Head of caudate nucleus (tissue), 42 donors: ENCODE measurements at regions not wholly inside any gene's neighbourhood (a gene's known extent, or its start where the extent isn't known, plus 50 kb on each side); places are given as distances from the start of the nearest gene placed in this dataset.
"Not testable (repeated sequence)": the region's sequence is repeated elsewhere in the genome, so short reads cannot be mapped to it uniquely, and the experiment has no call there.

Source experiments
- DNase-seq, 42 donors: peaks; one replicate each; pipeline versions ENCODE4 v3.0.0 to v3.0.0-alpha.2; 2020 to 2021; ENCODE audit warnings: mixed read lengths in 7 of 42
- intact Hi-C: fragments of 100-400 bp; cut with DNase I; formaldehyde crosslinking; loops from one replicate; pipeline ENCODE4 v1.15.0; 2022

- intact Hi-C loops = no loop called here
- DNase-seq = no peak
These were observed 70.4 kb downstream of the TDRD15 start for GRCh38 chr2:21194147-21194546.

DNA sequence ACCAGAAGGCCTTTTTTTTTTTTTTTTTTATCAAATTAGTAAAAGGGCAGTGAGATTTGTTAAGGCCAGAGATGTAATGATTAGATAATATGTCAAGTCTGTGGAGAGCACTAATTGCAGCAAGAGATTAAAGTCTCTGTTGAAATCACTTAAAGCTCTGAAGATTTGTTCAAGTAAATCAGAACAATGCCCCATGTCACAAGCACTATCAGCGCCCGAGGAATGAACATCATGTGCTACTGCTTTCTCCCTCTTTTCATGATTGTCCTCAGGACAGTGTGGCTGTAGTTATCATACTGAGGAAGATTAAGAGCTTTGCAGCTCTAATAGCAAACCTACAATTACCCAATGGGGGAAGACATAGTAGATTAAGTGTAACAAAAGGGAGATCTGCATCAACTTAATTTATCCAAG, 71.1 kb downstream of the TDRD15 start:
- intact Hi-C loops = no loop called here
- peak in 10 of 42 donors; percentile 11 to 34 (median 21) for DNase-seq

- no peak for DNase-seq
- intact Hi-C loops = no loop called here
These were observed 71.6 kb downstream of the TDRD15 start for GRCh38 chr2:21195326-21195725.

GRCh38 chr2:21198637-21199036, 74.9 kb downstream of the TDRD15 start:
- no peak for DNase-seq
- intact Hi-C loops = no loop called here

DNA sequence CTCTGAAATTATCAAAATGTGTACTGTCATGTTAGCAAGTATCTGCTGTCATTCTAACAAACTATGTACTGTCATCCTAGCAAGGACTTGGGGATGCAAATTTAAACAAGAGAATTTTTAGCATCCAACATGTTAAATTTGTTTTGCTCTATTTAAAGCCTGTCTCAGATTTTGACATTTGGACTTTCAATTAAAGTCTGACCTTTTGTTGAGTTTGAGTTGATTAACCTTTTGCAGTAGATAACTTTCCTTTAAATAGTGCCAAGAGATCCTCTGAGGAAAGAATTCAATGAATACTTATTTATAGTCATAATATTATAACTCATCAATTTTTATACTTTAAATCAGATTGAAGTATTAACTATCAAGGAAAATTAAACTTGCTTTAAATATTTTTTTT, 80.2 kb downstream of the TDRD15 start:
- no peak for DNase-seq
- intact Hi-C loops = no loop called here

GRCh38 chr2:21214085-21214484, 90.3 kb downstream of the TDRD15 start:
- DNase-seq, intact Hi-C loops: not testable (repeated sequence)

DNA sequence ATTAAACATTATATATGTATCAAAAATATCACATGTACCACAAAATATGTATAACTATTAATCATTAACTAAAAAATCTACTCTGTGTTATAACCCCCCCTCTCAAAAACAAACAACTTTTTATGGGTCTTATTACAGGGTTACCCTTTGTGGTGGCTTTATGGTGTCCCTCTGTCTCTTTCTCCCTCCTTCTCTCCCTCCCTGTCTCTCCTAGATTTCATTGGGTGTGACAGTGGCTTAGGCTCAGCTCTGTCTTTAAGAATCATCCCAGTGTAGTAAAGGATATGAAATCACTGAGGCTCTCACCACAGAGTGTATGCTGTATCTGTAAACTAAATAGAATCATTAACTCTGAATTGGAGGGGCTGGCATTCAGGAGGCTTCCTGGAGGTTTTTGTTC, 93.7 kb downstream of the TDRD15 start:
- intact Hi-C loops = no loop called here
- no peak for DNase-seq

- intact Hi-C loops = no loop called here
- DNase-seq = no peak
These were observed 97.2 kb downstream of the TDRD15 start for GRCh38 chr2:21220930-21221329.

- intact Hi-C loops = no loop called here
- DNase-seq = no peak
These were observed 99.8 kb downstream of the TDRD15 start for GRCh38 chr2:21223618-21224017.

GRCh38 chr2:21228041-21228895, 104.5 kb downstream of the TDRD15 start:
- DNase-seq = no peak
- intact Hi-C loops = no loop called here

DNA sequence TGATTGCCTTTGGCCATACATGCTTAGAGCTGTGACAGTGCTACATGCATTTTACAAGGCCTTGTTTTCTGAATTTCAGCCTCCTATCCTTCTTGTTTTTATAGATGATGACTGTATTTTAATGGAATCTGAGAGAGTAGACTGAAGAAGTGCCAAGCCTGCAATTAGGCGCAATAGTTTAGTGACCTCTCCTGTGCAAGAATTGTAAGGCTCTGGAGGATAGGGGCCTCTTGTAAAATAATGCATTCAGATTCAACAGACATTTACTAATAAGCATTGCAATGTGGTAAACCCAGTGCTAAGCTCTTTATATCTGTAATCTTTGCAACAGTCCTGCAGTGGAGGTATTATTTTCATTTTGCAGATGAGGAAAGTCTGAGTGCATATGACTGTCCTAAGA, 105.5 kb downstream of the TDRD15 start:
- DNase-seq = no peak
- intact Hi-C loops = no loop called here

DNA sequence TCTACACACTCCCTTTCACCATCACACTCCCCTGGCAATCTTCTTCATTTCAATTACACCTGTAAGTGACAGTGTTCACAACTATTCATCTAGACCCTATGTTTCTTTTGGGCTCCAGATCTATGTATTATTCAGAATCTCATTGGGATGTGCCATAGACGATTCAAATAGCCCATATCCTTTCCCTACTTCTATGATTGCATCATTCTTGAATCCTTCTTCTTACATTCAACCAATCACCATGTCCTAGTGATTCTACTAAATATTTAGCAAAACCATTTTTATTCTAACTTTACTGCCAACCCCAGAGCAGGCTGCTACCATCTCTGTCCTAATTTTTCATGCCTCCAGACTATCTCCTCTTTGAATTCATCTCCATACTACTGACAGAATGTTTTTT, 106.4 kb downstream of the TDRD15 start:
- no peak for DNase-seq
- intact Hi-C loops = no loop called here

DNA sequence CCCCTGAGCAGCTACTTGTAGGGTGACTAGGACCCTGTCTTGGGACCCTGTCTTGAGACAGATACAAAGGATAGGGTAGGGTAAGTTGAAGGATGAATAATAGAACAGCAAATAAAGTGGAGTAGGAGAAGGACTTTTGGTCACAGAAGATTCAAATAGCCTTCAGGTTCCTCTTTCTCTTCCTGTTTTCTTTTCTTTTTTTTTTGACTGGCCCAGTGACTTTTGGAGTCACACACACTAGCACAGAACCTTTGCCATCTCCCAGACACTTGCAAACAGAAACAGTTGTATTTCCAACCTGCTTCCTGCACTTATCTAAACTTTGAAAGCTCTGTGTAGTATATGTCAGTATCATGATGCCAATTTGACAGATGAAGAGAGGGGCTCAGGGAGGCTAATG, 108.2 kb downstream of the TDRD15 start:
- DNase-seq = no peak
- intact Hi-C loops = no loop called here

GRCh38 chr2:21233194-21233593, 109.4 kb downstream of the TDRD15 start:
- intact Hi-C loops = no loop called here

GRCh38 chr2:21234001-21234400, 110.2 kb downstream of the TDRD15 start:
- intact Hi-C loops = no loop called here
- DNase-seq = no peak

More at GRCh38 chr2:21233194-21233593, 109.4 kb downstream of the TDRD15 start:
- DNase-seq = no peak

- DNase-seq = no peak
- intact Hi-C loops = no loop called here
These were observed 110.8 kb downstream of the TDRD15 start for GRCh38 chr2:21234464-21235120.

DNA sequence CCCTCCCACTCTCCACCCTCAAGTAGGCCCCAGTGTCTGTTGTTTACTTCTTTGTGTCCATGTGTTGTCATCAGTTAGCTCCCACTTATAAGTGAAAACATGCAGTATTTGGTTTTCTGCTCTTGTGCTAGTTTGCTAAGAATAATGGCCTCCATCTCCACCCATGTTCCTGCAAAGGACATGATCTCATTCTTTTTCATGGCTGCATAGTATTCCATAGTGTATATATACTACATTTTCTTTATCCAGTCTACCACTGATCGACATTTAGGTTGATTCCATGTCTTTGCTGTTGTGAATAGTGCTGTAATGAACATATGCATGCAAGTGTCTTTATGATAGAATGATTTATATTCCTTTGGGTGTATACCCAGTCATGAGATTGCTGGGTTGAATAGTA, 116.0 kb downstream of the TDRD15 start:
- intact Hi-C loops, DNase-seq: not testable (repeated sequence)

- DNase-seq = no peak
- intact Hi-C loops = no loop called here
These were observed 120.4 kb downstream of the TDRD15 start for GRCh38 chr2:21244161-21244560.

- intact Hi-C loops = no loop called here
- DNase-seq = no peak
These were observed 121.8 kb downstream of the TDRD15 start for GRCh38 chr2:21245565-21245964.

DNA sequence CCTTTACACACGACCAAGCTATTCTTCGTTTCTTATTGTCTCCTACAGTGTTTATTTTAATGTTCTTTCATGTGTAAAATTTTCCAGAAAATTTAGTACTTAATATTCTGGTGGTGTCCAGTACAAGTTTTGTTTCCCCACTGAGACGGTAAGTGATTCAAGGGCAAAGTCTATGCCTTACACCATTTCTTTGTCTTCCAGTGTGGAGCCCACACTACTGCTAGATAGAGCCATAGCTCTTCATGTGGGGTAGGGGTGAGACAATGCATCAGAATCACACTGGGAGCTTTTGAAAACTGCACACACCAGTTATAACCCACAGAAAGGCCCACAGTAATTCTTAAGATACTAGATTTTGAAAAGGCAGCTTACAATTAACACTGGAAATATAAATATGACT, 125.6 kb downstream of the TDRD15 start:
- intact Hi-C loops = no loop called here

GRCh38 chr2:21250673-21251072, 126.9 kb downstream of the TDRD15 start:
- DNase-seq = no peak
- intact Hi-C loops = no loop called here

More for the DNA sequence above, 125.6 kb downstream of the TDRD15 start:
- no peak for DNase-seq
